Esophagus squamous epithelium (tissue), 5 donors: ENCODE measurements at regions not wholly inside any gene's neighbourhood (a gene's known extent, or its start where the extent isn't known, plus 50 kb on each side); places are given as distances from the start of the nearest gene placed in this dataset.

Experiments used
- DNase-seq: peaks from one replicate; lab custom pipeline; 2025; lab: John Stamatoyannopoulos, UW
- H3K27ac ChIP-seq, 4 donors: fragments of 200-600 bp; sonication (generic); one replicate each; pipeline ENCODE4 v1.5.1; 2016 to 2019; ENCODE audit warnings: mild to moderate bottlenecking in 1 of 4
- H3K27me3 ChIP-seq, 4 donors: fragments of 200-600 bp; sonication (generic); 1 replicate in 3 of 4; 2 replicates in 1 of 4; pipeline versions ENCODE4 v1.5.1 to v1.6.0; 2017 to 2021; ENCODE audit warnings: antibody characterized with exemption in 1 of 4
- H3K36me3 ChIP-seq, 3 donors: fragments of 200-600 bp; sonication (generic); one replicate each; pipeline ENCODE4 v1.5.1; 2016 to 2019
- H3K4me1 ChIP-seq, 3 donors: fragments of 200-600 bp; sonication (generic); one replicate each; pipeline ENCODE4 v1.5.1; 2017 to 2019
- H3K4me3 ChIP-seq, 4 donors: fragments of 200-600 bp; sonication (generic); 1 replicate in 3 of 4; 2 replicates in 1 of 4; pipeline ENCODE4 v1.5.1; 2016 to 2019; ENCODE audit warnings: mild to moderate bottlenecking in 2 of 4, moderate library complexity in 1 of 4
- H3K9me3 ChIP-seq, 3 donors: fragments of 200-600 bp; sonication (generic); one replicate each; pipeline ENCODE4 v1.5.1; 2016 to 2019
- POLR2A ChIP-seq, 4 donors: fragments of 450-650 bp; IDR thresholded peaks; one replicate each; pipeline ENCODE4 v1.6.1; 2017; ENCODE audit warnings: antibody characterized with exemption in 4 of 4, mild to moderate bottlenecking in 4 of 4, moderate library complexity in 3 of 4
- WGBS, 2 donors: methylation state at CpG; one replicate each; pipeline ENCODE4 v1.1.5; 2018; 5-methylcytosine and 5-hydroxymethylcytosine counted together
- intact Hi-C: fragments of 100-400 bp; cut with DNase I; formaldehyde crosslinking; loops from one replicate; pipeline ENCODE4 v1.15.0; 2022
- TF ChIP-seq, protein P1 (sequence below), 6 experiments: fragments of 450-650 bp in 4 of 6; fragments of 200-600 bp in 2 of 6; sonication (generic) in 2 of 6; IDR thresholded peaks; one replicate each; pipeline ENCODE4 v1.5.1; 2016 to 2019; ENCODE audit warnings: antibody characterized with exemption in 6 of 6, mild to moderate bottlenecking in 4 of 6, moderate library complexity in 4 of 6
- donor health status: DM: yes; HTN: yes; CAD: no.

- Histone ChIP-seq H3K4me1 (no peaks in the 10 kb centered on the region), H3K4me3 (no peak overlapping the region), H3K27ac (no peak overlapping the region), H3K27me3 (no peaks in the 10 kb centered on the region), H3K36me3 (no peaks in the 10 kb centered on the region), H3K9me3 (no peaks in the 10 kb centered on the region)
- TF ChIP-seq POLR2A (IDR thresholded peaks at IDR 0.05), result no peak
- TF ChIP-seq, protein P1, sequence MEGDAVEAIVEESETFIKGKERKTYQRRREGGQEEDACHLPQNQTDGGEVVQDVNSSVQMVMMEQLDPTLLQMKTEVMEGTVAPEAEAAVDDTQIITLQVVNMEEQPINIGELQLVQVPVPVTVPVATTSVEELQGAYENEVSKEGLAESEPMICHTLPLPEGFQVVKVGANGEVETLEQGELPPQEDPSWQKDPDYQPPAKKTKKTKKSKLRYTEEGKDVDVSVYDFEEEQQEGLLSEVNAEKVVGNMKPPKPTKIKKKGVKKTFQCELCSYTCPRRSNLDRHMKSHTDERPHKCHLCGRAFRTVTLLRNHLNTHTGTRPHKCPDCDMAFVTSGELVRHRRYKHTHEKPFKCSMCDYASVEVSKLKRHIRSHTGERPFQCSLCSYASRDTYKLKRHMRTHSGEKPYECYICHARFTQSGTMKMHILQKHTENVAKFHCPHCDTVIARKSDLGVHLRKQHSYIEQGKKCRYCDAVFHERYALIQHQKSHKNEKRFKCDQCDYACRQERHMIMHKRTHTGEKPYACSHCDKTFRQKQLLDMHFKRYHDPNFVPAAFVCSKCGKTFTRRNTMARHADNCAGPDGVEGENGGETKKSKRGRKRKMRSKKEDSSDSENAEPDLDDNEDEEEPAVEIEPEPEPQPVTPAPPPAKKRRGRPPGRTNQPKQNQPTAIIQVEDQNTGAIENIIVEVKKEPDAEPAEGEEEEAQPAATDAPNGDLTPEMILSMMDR (IDR thresholded peaks at IDR 0.05), result no peak
- intact Hi-C loops, result no loop called here
- WGBS, 2 donors, result 89% methylated on average over 3 of the region's 3 CpGs; no CpG with 5 or more reads in 1 of the 2 donors
- no peak for DNase-seq
These were observed 90.5 kb upstream of the SMIM21 start for GRCh38 chr18:75518007-75518406.

GRCh38 chr18:75517286-75517685 lies 89.8 kb upstream of the SMIM21 start:
- no peak overlapping the region for H3K4me3 ChIP-seq
- TF ChIP-seq POLR2A (IDR thresholded peaks at IDR 0.05), result no peak
- TF ChIP-seq, protein P1 (IDR thresholded peaks at IDR 0.05), result no peak
- H3K4me1 ChIP-seq, result no peaks in the 10 kb centered on the region
- H3K27me3 ChIP-seq, result no peaks in the 10 kb centered on the region
- WGBS, 2 donors, result 80 to 92% methylated on average over 3 of the region's 3 CpGs
- H3K9me3 ChIP-seq, result no peaks in the 10 kb centered on the region
- intact Hi-C loops, result no loop called here
- H3K27ac ChIP-seq, result no peak overlapping the region
- H3K36me3 ChIP-seq, result no peaks in the 10 kb centered on the region
- DNase-seq, result no peak

- intact Hi-C loops, result no loop called here
- WGBS, 2 donors, result 70 to 76% methylated on average over 3 to 4 of the region's 5 CpGs
- Histone ChIP-seq H3K27me3 (no peaks in the 10 kb centered on the region), H3K36me3 (no peaks in the 10 kb centered on the region), H3K9me3 (no peaks in the 10 kb centered on the region), H3K27ac (no peak overlapping the region), H3K4me3 (no peak overlapping the region), H3K4me1 (no peaks in the 10 kb centered on the region)
- DNase-seq, result no peak
- TF ChIP-seq, protein P1 (IDR thresholded peaks at IDR 0.05), result no peak
- TF ChIP-seq POLR2A (IDR thresholded peaks at IDR 0.05), result no peak
These were observed 80.1 kb upstream of the SMIM21 start for GRCh38 chr18:75507636-75508035.

DNA sequence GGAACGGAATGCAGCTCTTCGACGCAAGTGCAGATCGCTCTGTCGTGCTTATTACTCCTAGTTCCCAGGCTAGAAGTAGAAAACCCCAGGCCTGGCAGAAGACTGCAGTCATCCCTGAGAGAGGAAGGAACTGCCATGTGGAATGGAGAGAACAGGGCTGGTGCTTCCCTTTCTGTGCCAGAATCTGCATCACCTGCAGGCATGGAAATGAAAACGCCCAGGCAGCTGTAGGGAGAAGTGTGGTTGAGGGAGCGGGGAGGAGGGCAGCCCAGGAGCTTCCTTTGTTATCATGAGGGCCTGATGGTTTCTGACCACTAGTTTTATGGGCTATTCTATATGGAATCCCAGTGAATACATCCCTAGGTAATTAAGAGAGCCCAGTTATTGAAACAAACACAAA lies 79.4 kb upstream of the SMIM21 start:
- no peaks in the 10 kb centered on the region for H3K9me3 ChIP-seq
- WGBS, 2 donors, result 73 to 78% methylated on average over 7 of the region's 7 CpGs

DNA sequence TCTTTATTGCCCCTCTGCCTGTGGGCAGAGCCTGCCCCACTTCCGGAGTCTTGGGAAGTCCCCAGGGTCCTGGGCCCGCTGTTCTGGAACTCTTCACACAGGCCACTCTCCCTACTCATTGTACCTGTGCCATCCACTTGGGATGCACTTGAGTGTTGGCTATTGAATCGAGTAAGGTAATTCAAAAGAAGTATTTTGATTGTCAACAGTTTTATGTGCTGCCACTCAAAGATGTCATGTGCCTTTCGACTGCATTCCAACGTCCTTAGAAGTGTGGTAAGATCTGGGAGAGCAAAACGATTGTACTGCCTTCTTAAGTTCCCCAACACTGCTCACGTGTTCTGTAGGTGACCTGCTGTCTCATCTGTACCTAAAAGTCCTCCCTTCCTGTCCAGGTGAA lies 77.0 kb upstream of the SMIM21 start:
- WGBS, 2 donors, result 77 to 78% methylated on average over 7 of the region's 7 CpGs
- Histone ChIP-seq H3K4me3 (no peak overlapping the region), H3K4me1 (no peaks in the 10 kb centered on the region), H3K9me3 (no peaks in the 10 kb centered on the region), H3K36me3 (no peaks in the 10 kb centered on the region), H3K27ac (no peak overlapping the region), H3K27me3 (no peaks in the 10 kb centered on the region)
- TF ChIP-seq, protein P1 (IDR thresholded peaks at IDR 0.05), result no peak
- TF ChIP-seq POLR2A (IDR thresholded peaks at IDR 0.05), result no peak
- intact Hi-C loops, result no loop called here
- DNase-seq, result no peak

More for the DNA sequence above, 79.4 kb upstream of the SMIM21 start:
- H3K4me3 ChIP-seq, result no peak overlapping the region
- H3K27ac ChIP-seq, result no peak overlapping the region
- no peaks in the 10 kb centered on the region for H3K36me3 ChIP-seq
- TF ChIP-seq, protein P1 (IDR thresholded peaks at IDR 0.05), result no peak
- TF ChIP-seq POLR2A (IDR thresholded peaks at IDR 0.05), result no peak
- intact Hi-C loops, result no loop called here
- DNase-seq, result no peak
- H3K27me3 ChIP-seq, result no peaks in the 10 kb centered on the region
- no peaks in the 10 kb centered on the region for H3K4me1 ChIP-seq
